ENCODE measurements at regions not wholly inside any gene's neighbourhood (a gene's known extent, or its start where the extent isn't known, plus 50 kb on each side); places are given as distances from the start of the nearest gene placed in this dataset.

DNA sequence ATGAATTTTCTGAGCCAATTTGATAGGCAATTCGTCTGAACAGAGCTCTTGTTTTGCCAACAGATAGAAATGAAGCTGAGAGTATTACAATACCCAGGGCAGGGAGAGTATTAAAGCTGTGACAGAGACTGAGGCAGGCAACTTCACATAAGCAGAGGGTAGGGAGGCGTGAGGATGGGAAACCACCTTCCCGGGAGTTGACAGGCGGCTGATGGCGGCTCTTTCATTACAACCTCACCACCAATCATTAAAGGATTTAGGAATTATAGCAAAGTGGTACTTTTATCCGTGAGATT is 73.3 kb downstream of the CD83 start:
- Histone ChIP-seq H3K18ac (ENCODE audit: insufficient read length, low read depth, low read length) (no peak overlapping the region), H2BK20ac (ENCODE audit: low read depth, low read length, poor library complexity, severe bottlenecking) (no peak overlapping the region), H2BK15ac (ENCODE audit: low read depth, low read length) (no peak overlapping the region), H3K23ac (ENCODE audit: insufficient read length, low read depth, low read length) (no peak overlapping the region), H3K4me1 (ENCODE audit: insufficient read depth, low read length) (no peaks in the 10 kb centered on the region; the same call in 1 of the 2 replicates), H4K5ac (ENCODE audit: insufficient read length, low read depth, low read length) (no peak overlapping the region), H4K8ac (replicated peaks; ENCODE audit: insufficient read length, low read depth, low read length) (no peak overlapping the region), H2AFZ (ENCODE audit: low read length) (no peak overlapping the region), H2BK12ac (ENCODE audit: insufficient read length, low read depth, low read length) (no peak overlapping the region), H3K79me2 (ENCODE audit: insufficient read depth, low read length) (no peaks in the 10 kb centered on the region), H3K4ac (ENCODE audit: low read depth, low read length) (no peak overlapping the region), H3K79me1 (ENCODE audit: insufficient read depth, low read depth, low read length, poor library complexity, severe bottlenecking) (no peaks in the 10 kb centered on the region), H3K9ac (ENCODE audit: extremely low read depth, insufficient read length, low read length) (no peak overlapping the region), H4K20me1 (ENCODE audit: control insufficient read depth, insufficient read depth, insufficient read length) (no peaks in the 10 kb centered on the region), H3K23me2 (ENCODE audit: insufficient read length, low read depth, low read length, poor library complexity, severe bottlenecking) (no peaks in the 10 kb centered on the region), H3K14ac (ENCODE audit: insufficient read depth, low read length) (no peak overlapping the region), H3K56ac (ENCODE audit: insufficient read length, low read depth, low read length) (no peak overlapping the region), H3K4me2 (ENCODE audit: insufficient read depth, insufficient read length, low read length) (no peak overlapping the region), H2AK5ac (ENCODE audit: insufficient read length, low read length) (no peak overlapping the region), H3K27ac (ENCODE audit: insufficient read length, low read depth, low read length) (no peak overlapping the region), H3K27me3 (ENCODE audit: insufficient read depth, low read length) (no peaks in the 10 kb centered on the region), H3K9me3 (ENCODE audit: control insufficient read depth, low read depth, low read length) (no peaks in the 10 kb centered on the region), H2BK120ac (ENCODE audit: low read depth, low read length, poor library complexity, severe bottlenecking) (no peak overlapping the region), H2BK5ac (ENCODE audit: insufficient read length, low read length) (no peak overlapping the region), H4K91ac (ENCODE audit: insufficient read length, low read depth, low read length) (no peak overlapping the region), H3T11ph (ENCODE audit: low read length) (no peak overlapping the region)
- no CpG with 5 or more reads among the region's 6 CpGs for WGBS (ENCODE audit: extremely low coverage, insufficient read length, low lambda C conversion rate)
- TF ChIP-seq, protein P1, sequence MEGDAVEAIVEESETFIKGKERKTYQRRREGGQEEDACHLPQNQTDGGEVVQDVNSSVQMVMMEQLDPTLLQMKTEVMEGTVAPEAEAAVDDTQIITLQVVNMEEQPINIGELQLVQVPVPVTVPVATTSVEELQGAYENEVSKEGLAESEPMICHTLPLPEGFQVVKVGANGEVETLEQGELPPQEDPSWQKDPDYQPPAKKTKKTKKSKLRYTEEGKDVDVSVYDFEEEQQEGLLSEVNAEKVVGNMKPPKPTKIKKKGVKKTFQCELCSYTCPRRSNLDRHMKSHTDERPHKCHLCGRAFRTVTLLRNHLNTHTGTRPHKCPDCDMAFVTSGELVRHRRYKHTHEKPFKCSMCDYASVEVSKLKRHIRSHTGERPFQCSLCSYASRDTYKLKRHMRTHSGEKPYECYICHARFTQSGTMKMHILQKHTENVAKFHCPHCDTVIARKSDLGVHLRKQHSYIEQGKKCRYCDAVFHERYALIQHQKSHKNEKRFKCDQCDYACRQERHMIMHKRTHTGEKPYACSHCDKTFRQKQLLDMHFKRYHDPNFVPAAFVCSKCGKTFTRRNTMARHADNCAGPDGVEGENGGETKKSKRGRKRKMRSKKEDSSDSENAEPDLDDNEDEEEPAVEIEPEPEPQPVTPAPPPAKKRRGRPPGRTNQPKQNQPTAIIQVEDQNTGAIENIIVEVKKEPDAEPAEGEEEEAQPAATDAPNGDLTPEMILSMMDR (conservative IDR thresholded peaks at IDR 0.05), result no peak
- Mint-ChIP-seq H3K36me3 (ENCODE audit: insufficient read depth in 1 of 3, low read depth in 3 of 3) (no peaks in the 10 kb centered on the region), H3K4me1 (peaks cover 24 to 25% of the 10 kb centered on the region in 2 experiments), H3K4me3 (no peak overlapping the region), H3K27ac (no peak overlapping the region), H3K9me3 (no peaks in the 10 kb centered on the region; a peak in 1 of 5 replicates), H3K27me3 (ENCODE audit: low read depth) (peaks cover 11% of the 10 kb centered on the region)
- no peak for DNase-seq
